NCI-H146 treated with DMSO at 0.1 percent for 48 hours (cell line): ENCODE measurements at regions not wholly inside any gene's neighbourhood (a gene's known extent, or its start where the extent isn't known, plus 50 kb on each side); places are given as distances from the start of the nearest gene placed in this dataset.

Source experiments
- DNase-seq: peaks from one replicate; lab custom pipeline; 2025; ENCODE audit not compliant: unreplicated experiment; lab: John Stamatoyannopoulos, UW

DNA sequence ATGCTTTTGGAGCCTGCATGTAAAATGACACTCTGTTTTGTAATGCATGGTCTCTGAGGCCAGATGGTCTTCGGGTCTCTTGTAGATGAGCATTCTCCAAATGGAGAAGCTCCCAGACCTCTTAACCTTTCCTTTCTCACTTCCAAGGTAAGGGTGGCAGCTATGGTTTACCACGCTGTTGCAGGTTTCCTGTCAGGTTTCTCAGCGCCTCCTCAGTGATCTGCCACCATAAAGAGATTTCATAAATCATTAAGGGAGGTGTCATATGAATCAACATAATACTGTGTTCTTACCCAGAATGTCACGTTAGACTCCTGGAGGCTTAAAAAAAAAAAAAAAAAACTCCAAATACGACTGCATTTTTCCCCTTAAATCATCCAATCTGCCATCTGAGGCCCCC lies 787.4 kb upstream of the EEF2KMT start:
- no peak for DNase-seq

DNA sequence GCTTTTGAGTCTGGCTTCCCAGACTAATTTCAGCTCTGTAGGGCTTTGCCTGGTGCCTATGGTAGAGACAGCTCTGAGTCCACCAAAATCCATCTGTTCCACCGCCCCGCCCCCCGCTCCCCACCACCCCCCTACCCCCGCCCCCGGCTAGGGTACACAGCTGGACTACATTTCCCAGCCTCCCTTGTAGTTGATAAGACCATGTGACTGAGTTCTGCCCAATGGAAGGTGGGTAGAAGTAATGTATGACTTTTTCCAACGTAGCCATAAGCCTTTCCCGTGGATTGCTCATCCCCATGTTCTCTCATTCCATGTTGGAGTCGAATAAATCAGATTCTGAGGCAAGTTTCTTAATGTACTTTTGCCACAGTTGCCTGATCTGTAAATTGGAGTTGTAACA lies 786.7 kb upstream of the EEF2KMT start:
- DNase-seq, result no peak

DNA sequence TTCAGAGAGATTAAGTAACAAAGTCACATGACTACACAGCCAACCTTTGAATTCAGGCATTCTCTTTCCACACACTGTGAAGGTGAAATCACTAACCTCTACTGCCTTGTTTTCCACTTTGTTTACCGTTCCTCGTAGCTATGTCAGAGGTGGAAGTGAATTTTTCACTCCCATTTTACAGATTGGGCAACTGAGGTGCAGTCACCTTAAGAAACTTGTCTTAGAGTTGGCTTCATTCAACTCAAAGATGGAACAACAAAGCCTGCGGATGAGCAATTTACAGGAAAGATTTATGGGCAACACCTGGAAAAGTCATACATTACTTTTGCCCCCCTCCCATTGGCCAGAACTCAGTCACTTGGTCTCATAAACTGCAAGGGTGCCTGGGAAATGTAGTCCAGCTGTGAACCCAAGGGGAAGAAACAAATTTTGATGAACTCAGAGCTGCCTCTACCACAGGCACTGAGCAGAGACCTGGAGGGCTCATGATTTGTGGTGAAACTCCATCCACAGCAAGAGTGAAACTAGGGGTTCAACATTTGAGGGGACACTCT lies 784.6 kb upstream of the EEF2KMT start:
- no peak for DNase-seq

DNA sequence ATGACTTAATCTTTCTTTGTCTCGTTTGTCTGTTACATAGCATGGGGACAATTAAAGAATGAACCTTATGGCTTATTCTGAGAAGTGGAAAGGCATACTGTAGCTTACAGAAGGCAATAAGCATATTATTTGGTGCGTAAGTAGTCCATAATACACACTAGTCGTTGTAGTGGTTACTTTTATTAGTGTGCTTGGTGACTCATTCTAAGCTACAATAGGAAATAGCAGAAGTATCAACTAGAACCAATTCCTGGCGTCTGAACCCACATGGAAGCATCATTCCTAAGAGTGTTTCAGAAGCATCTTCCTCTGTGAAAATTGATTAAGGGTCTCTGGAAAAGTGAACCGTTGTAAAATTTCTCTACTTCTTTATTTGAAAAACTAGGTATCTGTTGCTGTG lies 777.8 kb upstream of the EEF2KMT start:
- no peak for DNase-seq

DNA sequence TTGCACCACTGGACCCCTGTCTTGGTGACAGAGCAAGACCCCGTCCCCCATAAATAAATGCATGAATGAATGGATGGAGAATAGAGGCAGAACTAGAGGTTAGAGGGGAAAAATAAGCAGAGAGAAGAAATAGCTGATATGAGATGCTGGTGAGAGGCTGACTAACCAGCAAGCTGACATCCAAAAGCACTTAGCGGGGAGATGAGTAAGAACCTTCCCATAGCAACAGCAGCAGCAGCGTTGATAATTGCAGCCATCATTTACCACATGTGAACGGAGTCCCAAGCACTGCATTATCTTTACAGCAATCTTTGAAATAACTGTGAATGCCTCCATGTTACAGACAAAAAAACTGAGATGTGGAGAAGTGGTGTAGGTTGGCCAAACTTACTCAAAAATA lies 777.3 kb upstream of the EEF2KMT start:
- DNase-seq, result no peak

DNA sequence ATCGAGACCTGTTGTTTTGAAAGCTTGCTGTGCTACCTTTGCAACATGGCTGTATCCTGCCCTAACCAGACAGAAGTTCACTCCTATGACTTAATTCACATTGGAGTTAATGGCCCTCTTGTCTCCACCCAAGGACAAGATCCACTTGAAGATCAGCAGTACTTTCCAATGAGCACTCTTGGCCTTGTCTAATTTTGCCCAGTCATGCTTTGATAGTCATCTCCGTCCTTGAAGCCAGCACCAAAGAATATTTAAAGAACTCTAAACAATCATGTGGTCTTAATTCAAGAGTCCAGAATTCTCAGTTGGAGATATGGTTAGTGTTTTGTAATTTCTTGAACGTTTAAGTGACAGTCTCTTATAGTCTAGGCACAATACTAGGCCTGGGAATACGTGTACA lies 775.6 kb upstream of the EEF2KMT start:
- no peak for DNase-seq

DNA sequence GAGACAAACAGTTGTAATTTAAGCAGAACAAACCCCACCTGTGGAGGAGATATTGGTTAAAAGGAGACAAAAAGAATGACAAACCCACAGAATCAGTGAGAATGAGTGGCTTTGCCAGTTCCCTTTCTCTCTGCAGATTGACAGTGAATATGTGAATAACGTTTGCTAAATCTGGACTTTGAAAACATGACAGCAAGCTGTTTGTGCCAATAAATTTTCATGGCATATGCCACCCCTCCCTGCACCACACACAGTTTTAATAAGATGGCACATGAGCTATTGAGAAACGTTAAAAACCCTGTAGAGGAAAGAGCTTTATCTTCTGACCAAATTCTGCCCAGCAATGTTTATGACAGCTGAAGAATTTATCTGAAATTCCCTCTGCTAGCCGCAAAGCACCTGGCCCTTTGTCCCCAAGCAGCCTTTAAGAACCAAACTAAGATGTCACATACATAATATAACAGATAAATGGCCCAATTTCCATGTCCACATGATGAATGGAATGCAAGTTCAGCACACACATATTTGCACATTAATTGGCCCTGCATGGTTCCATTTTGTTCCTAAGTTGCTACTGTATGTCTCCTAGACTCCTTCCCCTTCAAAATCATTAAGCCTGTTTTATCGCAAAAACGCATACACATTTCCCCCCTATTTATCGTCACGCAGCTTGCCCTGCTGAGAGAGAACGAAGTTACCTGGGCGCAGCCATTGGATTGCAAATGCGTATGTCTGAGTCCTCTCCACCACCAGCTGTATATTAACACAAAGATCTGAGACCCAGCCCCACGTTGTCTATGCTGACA lies 773.5 kb upstream of the EEF2KMT start:
- DNase-seq, result no peak

DNA sequence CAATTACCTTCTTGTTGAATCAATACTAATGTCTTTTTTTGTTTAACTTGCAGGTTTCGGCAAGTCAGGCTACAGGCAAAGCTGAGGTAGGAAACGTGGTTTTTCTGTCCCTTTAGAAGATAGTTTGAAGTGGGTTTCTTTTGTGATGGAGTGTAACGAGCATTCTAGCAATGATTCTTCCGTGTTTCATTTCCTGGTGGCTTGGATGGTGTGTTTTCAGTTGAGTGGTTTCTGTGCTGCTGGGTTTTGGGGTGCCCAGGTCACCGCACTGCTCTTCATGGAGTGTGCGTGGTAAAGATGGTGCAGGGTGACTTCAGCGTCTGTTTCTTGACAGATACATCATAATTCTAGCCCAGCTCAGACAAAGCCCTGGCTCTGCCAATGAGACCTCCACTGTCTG lies 769.7 kb upstream of the EEF2KMT start:
- no peak for DNase-seq

DNA sequence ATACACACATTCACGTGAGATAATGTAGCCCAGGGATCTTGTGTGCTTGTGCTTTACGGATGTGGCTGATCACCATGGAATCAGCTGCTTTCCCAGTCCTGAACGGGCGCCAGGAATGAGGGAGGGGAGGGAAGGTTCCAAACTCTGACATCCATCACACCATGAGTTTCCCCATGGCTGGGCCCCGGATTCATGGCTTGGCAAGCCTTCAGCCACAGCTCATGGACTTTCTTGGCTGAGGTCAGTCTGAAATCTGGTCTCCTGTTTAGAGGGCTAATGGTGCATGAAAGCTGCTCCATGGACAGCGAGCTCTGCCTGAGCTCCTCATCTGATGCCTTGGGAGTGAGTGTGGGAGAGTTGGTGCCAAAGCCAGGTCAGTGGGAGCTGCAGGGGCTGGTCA lies 767.6 kb upstream of the EEF2KMT start:
- DNase-seq, result no peak

DNA sequence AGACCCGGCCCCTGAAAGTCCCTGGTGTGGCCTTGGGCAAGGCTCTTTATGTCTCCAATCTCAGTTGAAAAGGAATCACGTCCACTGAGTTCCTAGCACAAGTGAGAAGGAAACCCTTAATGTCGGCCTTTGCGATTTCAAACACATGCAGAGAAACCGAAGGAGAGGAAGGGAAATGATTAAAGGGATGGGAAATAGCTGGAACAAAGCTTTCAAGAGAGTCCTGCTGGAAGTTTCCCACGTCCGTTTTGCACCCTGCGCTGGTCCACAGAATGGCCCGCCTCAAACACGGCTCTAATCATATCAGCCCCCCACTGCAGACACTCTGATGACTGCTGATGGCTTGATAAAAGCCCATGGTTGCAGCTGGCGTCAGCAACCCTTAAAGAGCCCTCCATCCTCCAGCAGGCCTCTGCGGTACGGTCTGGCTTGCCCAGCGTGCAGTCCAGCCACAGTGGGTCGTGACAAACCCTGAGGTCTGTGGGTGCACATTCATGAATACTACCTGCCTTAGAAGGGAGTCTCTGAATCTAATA lies 765.5 kb upstream of the EEF2KMT start:
- DNase-seq, result no peak

DNA sequence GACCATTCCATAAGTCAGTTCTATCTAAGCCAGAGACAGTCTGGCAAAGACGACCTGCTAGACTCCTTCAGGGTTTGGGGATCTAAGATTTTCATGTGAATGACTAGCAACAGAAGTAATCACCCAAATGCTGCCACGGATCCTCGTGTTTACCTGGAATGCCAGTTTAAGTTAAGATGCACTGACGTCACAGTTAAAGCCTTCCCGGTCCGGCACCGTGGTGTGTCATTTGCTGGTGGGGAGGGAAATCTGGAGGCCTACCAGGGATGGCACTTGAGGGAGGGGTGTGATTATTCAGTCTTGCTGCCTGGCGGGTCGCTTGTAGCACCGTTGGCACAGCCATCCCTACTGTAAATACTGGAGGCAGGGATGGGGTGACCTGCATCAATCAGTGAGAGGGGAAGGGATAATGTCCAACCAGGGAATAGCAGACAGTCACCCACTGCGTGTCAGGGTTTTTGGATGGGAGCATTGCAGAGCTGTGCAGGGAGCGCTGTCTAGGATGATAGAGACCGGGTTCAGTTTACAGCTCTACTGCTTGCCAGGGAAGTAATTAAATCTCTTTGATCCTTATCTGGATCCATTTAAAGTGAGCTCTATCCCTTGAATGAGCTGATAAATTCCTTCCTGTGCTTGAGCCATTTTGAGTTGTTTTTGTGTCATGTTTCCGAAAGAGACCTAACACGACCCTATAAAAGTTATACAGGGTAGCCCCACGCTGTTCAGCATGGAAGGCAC lies 764.7 kb upstream of the EEF2KMT start:
- DNase-seq, result no peak

DNA sequence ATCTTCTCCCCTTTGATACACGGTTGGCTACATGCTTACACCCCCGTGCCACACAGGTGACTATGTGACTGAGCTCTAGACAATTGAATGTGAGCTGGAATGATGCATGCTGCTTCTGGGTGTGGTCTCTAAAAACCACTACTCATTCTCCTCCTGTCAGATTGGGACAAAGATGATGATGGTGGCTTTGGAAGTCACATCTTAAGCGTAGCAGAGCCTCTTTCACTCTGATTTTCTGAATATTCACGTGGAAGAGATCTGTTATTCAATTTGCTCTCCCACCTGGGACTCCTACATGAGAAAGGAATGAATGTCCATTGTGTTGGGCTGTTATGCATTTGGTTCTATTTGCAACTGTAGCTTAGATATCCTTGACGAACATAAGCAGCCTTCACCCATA lies 763.6 kb upstream of the EEF2KMT start:
- no peak for DNase-seq

DNA sequence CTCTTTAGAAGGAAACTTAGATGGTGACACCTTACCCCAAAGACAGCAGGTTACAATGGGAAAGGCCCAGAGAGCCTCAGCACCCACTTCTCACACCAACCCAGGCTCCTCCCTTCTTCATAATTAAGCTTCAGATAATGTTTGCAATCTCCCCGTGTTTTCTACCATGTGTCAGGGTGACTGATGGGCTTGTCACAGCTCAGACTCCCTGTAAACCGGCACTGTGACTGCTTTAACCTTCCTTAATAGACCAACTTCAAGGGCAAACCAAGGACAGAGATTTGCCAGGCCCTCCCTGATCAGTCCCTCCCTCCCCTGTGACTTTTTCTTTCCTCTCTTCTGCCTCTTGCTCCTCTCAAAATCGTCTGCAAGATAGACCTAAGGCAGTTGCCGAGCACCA lies 760.6 kb upstream of the EEF2KMT start:
- DNase-seq, result no peak

DNA sequence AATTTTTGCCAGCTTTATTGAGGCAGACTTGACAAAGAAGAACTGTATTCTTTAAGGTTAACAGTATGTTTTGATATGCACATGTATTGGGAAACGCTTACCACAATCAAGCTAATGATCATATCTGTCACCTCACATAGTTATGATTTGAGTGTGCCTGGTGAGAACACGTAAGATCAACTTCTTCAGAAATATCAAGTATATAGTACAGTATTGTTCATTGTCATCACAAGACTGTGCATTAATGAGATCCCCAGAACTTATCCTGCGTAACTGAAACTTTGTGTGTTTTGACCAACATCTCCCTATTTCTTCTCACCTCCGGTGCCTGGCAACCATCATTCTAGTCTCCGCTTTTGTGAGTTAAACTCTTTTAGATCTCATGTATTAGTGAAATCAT lies 756.4 kb upstream of the EEF2KMT start:
- no peak for DNase-seq

DNA sequence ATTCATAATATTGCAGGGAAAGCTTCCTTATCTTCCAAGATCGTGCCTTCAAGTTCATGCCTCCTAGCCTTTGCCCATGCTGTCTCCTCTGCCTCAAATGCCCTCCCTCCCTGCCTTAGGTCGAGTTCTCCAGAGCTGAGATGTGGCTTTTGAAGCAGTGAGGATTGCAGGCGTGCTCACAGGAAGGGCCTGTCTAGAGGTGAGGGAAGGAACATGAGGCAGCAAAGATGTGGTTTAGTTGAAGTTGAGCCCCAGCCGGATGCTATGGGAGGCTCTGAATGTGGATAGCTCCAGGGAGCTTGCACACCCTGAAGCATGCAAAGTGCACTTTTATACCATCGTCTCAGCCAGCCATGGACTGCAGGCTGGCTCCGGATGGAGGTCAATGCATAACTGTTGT lies 754.6 kb upstream of the EEF2KMT start:
- no peak for DNase-seq

DNA sequence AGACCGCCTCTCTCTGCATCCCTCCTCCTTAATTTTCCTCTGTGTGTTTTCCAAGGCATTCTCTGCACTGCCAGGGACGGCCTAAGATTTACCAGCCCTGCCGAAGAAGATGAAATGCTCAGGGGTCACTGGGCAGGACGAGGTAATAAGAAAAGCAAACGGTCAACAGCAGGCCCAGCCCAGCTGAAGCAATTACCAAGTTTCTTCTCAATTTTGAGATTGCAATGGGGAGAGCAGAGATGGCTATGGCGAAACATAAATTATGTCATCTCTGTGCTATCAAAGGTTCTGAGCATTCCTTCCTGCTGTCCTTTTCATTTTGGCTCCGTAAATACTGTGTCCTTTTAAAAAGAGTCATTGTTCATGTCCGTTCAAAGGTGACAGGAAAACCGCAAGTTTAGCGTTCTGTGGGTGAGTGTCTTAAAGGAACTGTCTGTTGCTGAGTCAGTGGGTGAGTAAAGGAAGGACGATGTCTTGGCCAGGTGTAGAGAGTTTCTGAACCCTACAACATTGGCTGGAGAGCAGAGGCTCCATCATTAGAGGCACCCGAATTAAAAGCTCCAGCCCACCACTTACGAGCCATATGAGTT lies 753.9 kb upstream of the EEF2KMT start:
- no peak for DNase-seq

DNA sequence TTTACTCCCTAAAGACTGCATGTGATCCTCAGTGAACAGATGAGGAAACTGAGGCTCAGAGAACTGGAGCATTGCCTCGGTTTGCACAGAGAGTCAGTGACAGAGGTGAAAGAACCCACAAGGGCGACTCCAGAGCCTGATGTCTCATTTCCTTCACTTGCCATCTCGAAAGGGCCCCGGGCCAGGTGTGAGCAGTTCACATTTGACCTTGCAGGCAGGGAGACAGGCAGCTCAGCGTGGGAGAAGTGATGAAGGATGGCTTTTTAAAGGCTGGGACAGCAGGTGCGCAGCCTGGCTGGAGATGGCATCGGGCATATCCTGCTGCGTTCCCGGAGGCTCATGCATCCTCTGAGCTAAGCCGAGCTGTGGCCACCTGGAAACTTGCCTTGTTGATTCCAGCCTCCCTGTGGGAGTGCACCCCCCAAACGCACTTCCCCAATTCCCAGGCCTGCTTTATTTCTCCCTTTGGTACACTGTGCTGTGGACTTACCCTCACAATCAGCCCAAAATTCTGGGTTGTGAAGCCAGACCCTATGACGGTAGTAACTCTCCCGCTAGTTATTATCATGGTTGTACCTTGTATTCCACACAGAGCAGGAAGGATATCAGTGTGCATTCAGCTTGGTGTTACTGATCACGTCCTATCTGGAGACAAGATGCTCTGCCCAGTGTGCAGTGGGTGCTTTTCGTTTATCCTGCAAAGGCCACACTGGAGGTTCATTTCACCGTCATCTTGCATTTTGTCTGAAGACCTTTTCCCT lies 753.2 kb upstream of the EEF2KMT start:
- DNase-seq, result no peak

DNA sequence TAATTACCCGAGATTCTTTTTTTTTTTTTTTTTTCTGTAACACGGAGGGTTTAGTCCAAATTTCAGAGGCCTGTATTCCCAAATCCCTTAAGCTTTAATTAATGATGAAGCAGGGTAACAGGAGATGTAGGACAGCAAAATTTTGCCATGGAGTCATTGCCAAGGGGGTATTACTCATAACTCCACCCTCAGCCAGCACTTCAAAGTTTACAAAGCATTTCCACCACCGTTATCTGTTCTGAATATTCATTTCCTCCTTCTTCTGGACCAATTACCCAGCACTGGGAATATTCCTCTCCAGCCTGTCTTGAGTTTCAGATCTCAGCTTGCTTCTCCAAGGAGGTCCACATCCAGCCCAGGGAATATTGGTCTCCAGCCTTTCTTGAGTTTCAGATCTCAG lies 747.5 kb upstream of the EEF2KMT start:
- DNase-seq, result no peak

DNA sequence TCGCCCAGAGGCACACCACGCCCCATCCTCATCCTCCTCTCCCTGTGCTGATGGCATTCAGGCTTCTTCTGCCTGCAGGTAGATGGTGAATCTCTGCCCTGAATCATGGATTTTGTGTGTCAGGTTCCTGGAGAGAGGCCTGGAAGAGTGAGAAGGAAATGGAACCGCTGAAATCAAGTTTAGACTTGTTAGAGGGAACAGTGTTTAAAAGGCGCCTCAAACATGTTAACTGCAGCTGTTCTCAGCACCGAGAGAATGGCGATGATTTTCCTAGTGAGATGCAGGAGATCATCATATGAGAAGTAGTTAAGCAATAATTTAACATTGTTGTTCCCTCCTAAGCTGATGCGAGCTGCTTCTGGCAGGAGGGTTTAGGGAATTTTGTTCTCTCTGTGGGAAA lies 744.4 kb upstream of the EEF2KMT start:
- DNase-seq, result no peak

DNA sequence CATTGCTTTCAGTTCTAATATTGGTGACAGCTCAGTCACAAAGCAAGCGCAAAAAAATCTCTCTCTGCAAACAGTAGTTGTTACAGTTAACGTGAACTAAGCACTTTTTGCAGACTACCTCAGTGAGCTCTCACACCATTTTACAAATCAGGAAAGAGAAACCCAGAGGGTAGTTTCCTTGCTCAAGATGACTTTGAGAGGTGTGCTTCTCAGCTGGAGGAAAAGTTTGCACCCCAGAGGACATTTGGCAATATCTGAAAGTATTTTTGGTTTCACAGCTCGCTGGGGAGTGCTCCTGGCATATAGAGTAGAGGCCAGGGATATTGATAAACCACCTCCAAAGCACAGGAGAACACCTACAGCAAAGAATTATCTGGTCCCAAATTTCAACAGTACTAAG lies 741.1 kb upstream of the EEF2KMT start:
- no peak for DNase-seq

DNA sequence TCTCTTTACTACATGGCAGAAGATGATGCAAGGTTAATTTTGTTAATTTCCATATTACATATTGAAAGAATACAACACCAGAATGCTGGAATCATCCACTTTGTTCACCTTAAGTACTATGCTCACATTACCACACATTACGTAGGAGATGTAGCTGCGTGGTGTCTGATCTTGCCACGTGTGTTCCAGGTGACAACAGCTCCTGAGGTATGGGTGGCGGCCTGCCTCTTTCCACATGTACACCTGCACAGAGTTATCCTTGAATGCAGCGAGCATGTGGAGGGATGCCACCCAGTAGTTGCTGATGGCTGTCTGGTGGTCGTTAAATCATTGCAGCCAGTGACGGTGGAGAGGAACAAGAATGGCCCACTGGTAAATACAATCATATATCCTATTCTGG lies 740.5 kb upstream of the EEF2KMT start:
- no peak for DNase-seq
